Limb (tissue), 2 donors: ENCODE measurements at regions not wholly inside any gene's neighbourhood (a gene's known extent, or its start where the extent isn't known, plus 50 kb on each side); places are given as distances from the start of the nearest gene placed in this dataset.
"Not testable (repeated sequence)": the region's sequence is repeated elsewhere in the genome, so short reads cannot be mapped to it uniquely, and the experiment has no call there.

Experiments
- DNase-seq, 2 donors: peaks; one replicate each; pipeline ENCODE4 v3.0.0-alpha.2; 2016; ENCODE audit errors: extremely low spot score in 2 of 2

DNA sequence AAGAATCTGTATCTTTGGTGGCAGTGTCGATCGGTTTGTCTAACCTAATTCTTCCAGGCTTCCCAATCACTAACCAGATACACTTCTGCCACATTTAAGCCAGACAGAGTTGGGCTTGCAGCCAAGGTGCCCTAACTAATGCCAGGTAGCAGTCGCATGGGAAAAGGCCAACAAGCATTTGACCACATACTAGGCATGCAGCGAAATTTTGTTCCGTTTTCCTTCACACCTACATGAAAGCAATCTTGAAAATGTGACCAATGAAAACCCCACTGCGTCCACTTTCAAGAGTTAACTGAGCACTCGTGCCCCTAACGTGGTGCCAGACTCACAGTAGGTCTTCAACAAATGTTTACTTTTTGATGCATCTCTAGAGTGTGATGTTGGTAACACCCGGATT is 192.2 kb upstream of the TPM1 start:
- DNase-seq, result no peak

DNA sequence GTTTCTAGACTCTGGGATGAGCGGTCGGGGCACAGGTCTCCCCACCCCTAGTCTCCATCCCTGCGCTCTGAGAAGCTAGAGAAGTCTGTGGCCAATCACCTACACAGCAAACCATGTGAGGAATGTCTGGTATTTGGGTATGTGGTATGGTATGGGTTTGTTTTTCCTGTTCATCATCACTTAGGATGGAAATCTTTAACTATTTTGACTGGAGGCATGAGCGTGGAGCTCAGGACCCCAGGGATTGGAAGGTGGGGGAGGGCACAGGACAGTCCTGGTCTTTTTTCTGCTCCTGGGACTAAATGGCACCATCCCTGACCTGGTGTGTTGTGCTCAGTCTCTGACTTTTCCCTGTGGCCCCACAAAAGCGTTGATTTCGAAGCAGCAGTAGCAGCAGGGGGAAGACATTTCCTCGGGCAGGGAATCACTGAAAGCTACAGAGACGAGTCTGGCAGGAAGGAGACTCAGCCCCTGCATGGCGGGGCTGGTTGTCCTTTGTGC is 191.7 kb upstream of the TPM1 start:
- DNase-seq, result no peak

DNA sequence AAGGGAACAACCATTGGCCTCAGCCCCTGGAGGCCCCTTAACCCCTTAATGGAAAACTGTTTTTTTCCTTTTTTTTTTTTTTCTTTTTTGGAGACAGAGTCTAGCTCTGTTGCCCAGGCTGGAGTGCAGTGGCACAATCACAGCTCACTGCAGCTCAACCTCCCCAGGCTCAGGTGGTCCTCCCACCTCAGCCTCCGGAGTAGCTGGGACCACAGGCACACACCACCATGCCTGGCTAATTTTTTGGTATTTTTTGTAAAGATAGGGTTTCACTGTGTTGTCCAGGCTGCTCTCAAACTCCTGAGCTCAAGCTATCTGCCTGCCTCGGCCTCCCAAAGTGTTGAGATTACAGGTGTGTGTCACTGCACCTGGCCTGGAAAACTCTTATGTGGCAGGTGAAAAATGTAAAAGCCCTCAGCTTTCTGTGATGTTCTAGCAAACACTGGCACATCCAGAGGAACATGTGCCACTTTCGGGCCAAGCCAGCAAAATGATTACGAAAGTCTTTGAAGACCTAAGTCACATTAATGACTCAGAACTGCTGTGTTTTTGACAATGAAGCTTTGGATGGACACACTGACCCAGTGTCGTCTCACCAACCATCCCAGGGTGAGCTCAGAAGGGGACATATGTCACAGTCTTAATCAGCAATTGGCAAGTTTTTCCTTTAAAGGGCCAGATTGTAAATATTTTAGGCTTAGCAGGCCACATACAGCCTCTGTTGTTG is 189.3 kb upstream of the TPM1 start:
- DNase-seq, result no peak

DNA sequence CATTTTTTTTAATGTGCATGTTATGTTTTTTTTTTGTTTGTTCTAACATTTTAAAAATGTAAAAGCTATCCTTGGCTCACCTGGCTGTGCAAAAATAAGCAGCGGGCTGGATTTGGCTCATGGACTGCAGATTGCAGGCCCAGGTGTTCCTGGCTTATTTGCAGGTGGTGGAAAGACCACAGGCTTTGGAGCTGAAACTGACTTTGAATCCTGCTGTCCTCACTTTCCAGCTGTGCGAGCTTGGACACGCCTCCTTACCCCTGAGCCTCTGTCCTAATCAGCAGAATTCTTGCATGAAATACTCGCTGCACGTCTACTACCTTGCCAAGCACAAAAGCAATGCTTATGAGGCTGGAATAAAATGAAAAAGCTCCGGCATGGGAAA is 188.7 kb upstream of the TPM1 start:
- no peak for DNase-seq

DNA sequence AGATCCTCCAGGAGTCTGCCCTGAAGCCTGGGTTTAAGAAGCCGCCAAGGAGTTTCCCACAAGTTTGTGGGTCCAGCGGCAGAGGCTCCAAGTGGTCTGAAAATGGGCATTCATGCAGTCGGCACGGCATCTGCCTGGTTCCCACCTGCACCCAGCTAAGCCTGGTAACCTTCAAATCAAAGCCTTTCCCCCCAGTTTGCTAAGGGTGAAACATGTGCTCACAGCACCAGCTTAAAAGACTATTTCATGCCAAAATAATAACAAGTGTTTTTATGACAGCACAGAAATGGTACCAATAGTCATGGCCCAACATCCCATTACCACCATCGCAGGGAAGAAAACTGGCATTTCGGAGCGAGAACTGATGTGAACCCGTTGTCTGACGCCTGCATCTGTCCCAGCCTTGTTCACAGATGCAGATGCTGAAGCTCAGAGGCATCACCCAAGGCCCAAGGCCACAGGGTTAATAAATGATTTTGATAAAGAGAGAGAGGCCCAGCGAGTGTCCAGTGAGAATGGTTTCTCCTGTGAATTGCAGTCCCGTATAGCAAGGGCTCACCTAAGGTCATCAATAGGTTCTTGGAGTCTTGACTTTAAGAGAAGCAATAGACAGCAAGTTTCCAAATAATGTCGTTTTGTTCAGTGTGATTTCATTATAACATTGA is 188.0 kb upstream of the TPM1 start:
- DNase-seq, result no peak

DNA sequence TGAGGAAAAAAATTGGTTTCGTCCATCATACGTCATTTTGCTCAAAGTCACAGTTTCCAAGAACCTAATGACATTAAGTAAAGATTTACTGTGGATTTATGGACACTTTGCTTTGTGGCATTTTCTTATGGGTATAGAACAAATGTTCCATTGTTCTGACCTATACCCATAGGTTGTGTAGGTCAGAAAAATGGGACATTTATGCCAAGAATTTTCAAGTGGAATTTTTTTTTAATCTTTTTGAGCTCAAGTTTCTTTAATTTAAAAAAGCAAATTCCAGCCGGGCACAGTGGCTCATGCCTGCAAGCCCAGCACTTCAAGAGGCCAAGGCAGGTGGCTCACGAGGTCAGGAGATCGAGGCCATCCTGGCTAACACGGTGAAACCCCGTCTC is 187.5 kb upstream of the TPM1 start:
- DNase-seq, result no peak

DNA sequence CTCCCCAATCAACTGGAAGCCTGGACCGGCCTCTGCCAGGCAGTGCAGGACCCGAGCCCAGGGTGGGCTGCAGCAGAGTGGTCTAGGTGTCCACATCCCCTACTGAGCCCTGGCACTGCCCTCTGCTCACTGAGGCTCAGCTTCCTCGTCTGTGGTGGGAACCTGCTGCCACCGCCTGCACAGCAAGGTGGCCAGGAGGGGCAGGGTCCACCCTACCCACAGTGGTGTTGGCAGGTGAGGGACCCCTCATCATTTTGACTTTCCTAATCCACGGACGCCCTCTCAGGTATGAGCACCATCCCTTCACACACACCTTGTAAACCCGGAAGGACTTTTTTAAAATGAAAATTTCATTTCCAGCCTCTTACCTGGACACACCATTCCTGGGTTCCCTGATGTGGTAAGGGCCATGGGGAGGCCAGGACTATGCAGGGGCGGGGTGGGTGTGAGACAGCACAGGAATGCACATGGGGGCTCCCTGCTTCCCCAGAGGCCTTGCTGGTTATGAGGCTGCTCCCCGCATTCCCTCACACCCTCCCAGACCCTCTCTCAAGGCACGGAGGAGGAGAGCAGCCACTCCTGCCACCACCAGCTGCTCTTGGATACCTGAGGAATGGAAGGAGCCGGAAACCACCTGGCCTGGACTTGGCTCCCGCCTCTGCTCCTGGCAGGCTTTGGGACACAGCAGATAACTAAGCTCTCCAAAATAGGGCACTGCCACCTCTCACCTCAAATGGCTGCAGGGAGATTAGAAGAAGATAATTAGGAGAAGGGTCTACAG is 185.9 kb upstream of the TPM1 start:
- DNase-seq, result no peak

DNA sequence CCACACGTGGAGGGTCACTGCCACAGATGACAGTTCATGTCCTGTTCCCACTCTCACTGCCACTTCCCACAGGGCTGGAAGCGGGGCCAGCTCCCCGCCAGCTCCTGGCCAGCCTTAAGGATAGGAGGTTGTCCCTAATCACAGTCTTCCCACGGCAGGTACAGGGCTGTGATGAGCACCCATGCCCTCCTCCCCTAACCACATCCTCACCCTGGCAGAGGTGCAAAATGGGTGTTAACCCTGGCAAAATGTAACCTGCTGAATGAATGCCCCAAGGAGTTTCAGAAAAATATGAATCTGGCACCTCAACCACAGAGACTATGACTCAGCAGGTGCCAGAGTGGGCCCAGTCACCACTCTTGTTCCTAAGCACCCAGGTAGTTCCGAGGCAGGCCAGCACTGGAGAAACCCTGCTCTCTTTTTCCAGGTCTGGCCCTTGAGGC is 185.1 kb upstream of the TPM1 start:
- no peak for DNase-seq

DNA sequence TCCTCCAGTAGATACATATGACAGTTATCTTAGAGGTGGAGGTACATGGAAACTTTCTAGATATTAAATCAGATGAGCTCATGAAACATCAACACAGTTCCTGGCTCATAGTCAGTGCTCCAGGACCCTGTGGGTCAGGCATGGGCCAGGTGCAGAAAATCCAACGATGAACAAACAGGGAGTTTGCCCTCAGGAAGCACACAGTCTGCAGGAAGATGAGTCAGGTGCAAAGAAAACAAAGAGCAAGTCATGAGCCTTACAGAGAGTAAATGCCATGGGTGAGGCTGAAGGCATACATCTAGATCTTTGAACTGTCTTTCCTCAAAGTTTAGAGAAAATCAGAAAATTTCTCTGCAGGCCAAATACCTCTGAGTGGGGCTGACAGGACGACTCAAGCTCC is 184.2 kb upstream of the TPM1 start:
- no peak for DNase-seq

DNA sequence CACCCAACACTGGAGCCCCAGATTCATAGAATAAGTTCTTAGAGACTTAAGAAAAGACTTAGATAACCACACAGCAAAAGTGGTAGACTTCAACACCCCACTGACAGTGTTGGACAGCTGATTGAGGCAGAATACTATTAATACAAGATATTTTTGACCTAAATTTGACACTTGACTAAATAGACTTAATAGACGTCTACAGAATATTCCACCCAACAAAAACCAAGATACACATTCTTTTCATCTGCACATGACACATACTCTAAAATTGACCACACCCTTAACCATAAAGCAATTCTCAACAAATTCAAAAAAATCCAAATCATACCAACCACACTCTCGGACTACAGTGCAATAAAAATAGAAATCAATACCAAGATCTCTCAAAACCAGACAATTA is 179.8 kb upstream of the TPM1 start:
- DNase-seq, result no peak

DNA sequence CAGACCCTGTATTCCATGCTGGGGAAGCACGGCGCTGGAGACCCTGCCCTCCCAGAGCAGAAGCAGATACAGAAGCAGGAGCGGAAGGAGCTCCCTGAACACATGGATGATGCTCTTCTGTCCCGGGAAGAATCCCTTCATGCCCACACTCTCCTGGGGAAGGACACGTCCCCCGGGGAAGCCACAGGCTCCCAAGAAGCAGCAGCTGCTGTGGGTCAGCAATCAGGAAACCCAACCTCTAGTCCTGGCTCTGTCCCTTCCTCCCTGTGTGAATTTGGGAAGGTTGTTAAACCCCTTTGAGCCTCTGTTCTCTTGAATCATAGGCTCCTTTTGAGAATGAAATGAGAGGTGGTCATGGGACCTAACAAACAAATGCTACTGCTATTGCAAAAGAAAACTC is 176.2 kb upstream of the TPM1 start:
- no peak for DNase-seq

DNA sequence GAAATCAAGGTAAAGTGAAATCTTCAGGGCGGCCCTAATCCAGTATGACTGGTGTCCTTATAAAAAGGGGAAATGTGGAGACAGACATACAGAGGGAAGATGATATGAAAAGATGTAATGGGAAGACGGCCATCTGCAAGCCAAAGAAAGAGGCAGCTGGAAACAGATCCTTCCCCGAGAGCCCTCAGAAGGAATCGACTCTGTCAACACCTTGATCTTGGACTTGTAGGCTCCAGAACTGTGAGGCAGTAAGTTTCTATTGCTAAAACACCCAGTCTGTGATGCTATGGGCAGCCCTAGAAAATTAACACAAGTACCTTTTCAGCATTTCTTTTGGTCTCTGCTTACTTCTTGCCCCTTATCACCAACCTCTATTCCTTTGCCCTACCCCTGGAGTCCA is 174.7 kb upstream of the TPM1 start:
- no peak for DNase-seq

DNA sequence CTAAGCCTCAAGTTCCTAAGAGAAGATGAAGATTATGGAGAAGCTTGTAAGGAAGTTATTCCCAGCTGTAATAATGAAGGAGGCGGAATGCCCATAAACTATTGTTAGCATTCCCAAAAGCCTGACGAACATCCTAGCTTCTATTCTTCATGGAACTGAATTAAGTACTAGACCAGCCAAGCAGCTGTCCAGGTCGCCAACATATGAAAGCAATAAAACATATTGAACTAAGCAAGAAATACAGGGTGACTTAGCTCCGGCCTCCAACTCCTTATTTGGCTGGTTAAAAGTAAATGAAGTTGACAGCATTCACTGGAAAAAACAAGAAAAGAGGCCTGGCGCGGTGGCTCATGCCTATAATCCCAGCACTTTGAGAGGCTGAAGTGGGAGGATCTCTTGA is 174.0 kb upstream of the TPM1 start:
- DNase-seq, result peak in 1 of 2 donors; percentile 52

DNA sequence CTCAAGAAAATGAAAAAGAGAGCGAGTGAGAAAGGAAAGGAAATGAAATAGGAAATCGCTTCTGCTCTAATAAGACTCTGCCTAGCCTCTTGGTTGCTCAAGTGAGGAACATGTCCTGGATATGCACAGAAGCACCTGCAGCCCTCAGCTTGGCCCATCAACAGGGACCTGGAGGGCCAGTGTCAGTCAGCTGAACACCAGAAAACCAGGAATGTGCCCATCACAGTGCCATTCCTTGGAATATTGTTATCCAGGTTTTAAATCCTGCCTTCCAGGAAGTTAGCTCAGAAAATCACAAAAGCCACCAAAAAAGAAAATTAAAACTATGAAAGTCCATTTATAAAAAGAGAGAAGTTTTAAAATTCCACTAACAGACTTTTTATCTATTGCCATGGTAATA is 173.4 kb upstream of the TPM1 start:
- no peak for DNase-seq

DNA sequence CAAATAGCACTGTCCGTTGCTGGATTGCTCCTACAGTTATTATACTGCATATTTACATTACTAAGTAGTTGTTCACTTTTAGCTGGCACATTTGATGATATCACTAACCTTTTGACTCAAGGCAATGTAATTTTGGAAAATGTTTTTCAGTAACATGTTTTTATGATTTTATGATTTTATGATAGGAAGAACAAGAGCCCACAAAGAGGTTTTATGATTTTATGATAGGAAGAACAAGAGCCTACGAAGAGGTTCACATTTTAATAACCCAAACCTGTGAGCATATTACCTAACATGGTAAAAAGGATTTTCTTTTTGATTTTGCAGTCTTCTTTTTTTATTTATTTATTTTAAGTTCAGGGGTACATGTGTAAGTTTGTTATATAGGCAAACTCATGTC is 172.3 kb upstream of the TPM1 start:
- no peak for DNase-seq

DNA sequence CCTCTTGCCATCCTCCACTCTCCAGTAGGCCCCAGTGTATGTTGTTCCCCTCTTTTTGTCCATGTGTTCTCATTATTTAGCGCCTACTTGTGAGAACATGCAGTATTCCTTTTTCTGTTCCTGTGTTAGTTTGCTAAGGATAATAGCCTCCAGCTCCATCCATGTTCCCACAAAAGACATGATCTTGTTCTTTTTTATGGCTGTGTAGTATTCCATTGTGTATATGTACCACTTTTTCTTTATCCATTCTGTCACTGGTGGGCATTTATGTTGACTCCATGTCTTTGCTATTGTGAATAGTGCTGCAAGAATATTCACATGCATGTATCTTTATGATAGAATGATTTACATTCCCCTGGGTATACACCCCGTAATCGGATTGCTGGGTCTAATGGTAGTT is 171.8 kb upstream of the TPM1 start:
- not testable (repeated sequence) for DNase-seq

DNA sequence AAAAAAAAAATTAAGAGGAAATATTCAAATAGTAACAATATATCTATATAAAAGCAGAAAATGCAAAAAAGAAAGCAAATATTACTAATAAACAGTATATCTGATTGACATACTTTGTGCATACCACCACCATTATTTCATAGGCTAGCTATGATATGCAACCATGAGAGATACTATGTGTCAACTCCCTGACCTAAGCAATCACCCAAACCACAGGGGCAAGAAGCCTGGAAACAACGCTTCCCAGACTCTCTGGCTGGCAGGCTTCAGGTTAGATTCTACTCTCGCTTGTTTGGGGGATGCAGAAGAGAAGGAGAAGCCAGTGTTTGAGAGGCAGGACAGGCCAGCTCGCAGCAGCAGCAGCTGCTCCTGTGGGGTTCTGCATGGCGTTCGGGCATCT is 169.3 kb upstream of the TPM1 start:
- DNase-seq, result no peak

DNA sequence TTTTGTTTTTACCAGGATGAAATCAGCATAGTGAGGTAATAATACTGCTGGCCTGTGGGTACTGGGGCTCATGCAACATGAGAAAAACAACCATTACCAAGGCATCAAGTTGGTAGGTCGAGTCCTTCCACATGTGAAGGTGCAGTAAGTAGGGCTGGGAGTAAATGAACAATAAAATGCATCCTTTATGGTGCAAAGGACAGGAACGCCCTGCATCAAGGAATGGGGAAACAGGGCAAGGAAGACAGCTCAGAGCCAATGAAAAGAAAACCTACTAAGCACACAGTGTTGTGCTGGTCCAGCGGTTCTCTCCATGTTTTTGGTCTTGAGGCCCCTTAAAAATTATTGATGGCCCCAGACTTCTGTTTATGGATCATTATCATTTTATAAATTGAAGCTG is 168.5 kb upstream of the TPM1 start:
- no peak for DNase-seq

DNA sequence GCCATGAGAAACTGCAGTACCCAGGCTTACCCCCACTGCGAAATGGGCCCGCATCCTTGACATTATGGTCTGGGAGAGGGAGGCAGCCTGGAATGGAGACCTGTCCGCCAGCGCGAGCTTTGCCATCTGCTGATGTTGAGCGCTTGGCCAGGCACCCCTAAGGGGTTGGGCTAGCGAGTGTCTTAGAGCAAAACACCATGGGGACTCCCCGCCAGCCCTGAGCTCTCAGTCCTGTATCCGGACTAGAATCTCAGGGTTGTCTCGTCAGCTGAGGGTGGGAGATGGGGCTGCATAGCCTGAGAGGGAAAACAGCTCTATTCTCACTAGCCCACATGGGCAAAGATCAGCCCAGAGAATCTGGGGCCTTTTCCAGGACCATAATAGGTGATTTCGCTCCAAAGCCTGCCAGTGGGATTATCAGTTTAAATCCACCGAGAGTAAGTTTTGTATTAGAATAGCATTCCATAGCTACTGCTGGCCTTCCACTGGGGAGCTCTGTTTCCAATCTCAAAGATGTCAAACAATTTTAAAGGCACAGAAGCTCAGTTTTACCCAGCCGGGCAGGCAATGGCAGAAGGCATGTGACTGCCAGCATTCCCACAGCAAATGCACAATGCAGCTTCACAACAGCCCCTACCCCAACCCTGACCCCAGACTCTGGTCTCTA is 167.5 kb upstream of the TPM1 start:
- DNase-seq, result no peak

DNA sequence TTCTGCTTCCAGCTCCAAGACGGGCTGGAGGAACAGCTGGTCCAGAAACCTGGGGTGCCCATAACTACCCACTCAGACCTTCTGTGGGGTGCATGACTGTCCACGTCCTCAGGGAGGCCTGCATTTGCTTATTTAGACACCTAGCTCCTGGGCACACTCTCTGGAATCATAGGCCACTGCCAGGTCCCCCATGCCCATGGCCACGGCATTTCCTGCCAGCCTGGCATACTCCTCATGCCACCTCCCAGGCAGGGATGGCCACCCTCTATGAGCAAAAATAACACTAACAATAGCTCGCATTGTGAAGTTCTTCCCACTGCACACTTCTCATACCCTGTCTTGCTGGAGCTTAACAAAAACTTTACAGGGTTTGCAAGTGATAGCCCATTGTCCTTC is 166.9 kb upstream of the TPM1 start:
- no peak for DNase-seq

DNA sequence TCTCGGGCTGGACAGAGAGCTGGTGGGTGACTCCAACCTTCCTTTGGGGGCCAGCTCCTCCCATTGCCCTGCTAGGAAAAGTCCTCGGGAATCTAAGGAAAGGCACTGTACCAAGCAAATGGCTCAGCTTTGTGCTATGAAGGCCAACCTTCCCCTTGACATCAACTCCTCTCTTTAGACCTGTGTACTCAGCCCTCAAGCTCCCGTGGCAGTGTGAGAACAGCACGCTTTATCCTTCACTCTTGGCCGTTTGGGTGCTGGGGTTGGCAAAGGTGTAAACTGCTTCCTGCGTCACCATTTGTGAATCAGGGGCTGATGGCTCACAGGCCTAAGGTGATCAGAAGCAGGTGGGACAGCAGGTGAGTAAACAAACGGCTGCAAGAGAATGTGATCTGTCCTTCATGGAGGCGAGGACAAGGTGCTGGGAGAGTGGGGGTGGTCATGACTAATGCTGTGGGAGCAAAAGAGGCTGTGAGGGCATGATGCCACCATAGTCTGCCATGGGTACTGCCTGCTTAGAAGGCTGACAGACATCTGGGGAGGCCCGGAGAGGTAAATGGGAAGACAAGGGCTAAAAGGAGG is 165.2 kb upstream of the TPM1 start:
- no peak for DNase-seq

DNA sequence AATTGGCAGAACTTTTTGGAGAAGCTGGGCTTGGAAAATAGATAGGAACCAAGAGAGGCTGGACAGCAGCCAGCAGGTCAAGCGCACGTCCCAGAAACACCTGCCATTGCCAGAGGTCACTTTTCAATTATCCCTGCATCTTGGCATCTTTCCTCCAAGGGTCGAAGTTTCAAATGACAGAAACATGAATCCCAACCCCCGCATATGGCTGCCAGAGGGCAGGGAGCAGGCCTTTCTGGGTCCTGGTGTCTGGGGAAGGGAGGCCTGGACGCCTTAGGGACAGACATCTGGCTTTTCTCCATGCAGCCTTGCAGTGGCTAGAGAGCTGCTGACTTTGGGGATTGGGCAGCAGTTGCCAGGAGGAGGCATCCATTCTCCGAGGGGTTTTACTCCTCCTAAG is 164.5 kb upstream of the TPM1 start:
- DNase-seq, result no peak
